Natural killer cell (primary cell): ENCODE measurements at regions not wholly inside any gene's neighbourhood (a gene's known extent, or its start where the extent isn't known, plus 50 kb on each side); places are given as distances from the start of the nearest gene placed in this dataset.

Source experiments
- ATAC-seq, 3 donors: fragments of 150-1000 bp in 2 of 3; fragments of 200-7000 bp in 1 of 3; cut with Tn5 transposase; 1 replicate in 1 of 3; 2 replicates in 2 of 3; pipeline ENCODE4 v1.10.0; 2021; ENCODE audit warnings: mild to moderate bottlenecking in 2 of 3, moderate library complexity in 2 of 3
- DNase-seq, 2 donors: peaks; one replicate each; pipeline versions ENCODE4 v3.0.0 to v3.0.0-alpha.2; 2013 to 2021; ENCODE audit warnings: mixed read lengths in 1 of 2
- H3K27ac ChIP-seq: one replicate; pipeline ENCODE4 v1.5.1; 2013; ENCODE audit warnings: mild to moderate bottlenecking, low read length
- H3K27me3 ChIP-seq: one replicate; pipeline ENCODE4 v1.6.1; 2013; ENCODE audit warnings: low read length; ENCODE audit not compliant: control insufficient read depth, insufficient read depth
- H3K36me3 ChIP-seq: one replicate; pipeline ENCODE4 v1.6.1; 2013; ENCODE audit warnings: low read length; ENCODE audit not compliant: control insufficient read depth, insufficient read depth
- H3K4me1 ChIP-seq: one replicate; pipeline ENCODE4 v1.6.1; 2013; ENCODE audit warnings: low read length; ENCODE audit not compliant: control insufficient read depth, insufficient read depth
- H3K4me3 ChIP-seq: one replicate; pipeline ENCODE4 v1.5.1; 2013; ENCODE audit warnings: low read length
- H3K9me3 ChIP-seq: one replicate; pipeline ENCODE4 v1.6.1; 2013; ENCODE audit warnings: low read length; ENCODE audit not compliant: control insufficient read depth, insufficient read depth
- H3K27ac Mint-ChIP-seq, 2 donors: one replicate each; pipeline ENCODE4 v1.8.0; 2022; ENCODE audit warnings: mild to moderate bottlenecking in 2 of 2, mixed read lengths in 2 of 2, moderate library complexity in 1 of 2
- H3K27me3 Mint-ChIP-seq, 2 donors: one replicate each; pipeline ENCODE4 v1.8.0; 2022; ENCODE audit warnings: low read depth in 2 of 2, mixed read lengths in 2 of 2
- H3K36me3 Mint-ChIP-seq: one replicate; pipeline ENCODE4 v1.8.0; 2022; ENCODE audit warnings: mixed read lengths
- H3K4me1 Mint-ChIP-seq, 2 donors: one replicate each; pipeline ENCODE4 v1.8.0; 2022; ENCODE audit warnings: mixed read lengths in 2 of 2
- H3K4me3 Mint-ChIP-seq: one replicate; pipeline ENCODE4 v1.8.0; 2022; ENCODE audit warnings: mild to moderate bottlenecking, moderate library complexity, mixed read lengths
- H3K9me3 Mint-ChIP-seq, 2 donors: one replicate each; pipeline ENCODE4 v1.8.0; 2022; ENCODE audit warnings: mixed read lengths in 2 of 2
- CTCF ChIP-seq: fragments of 200-600 bp; IDR thresholded peaks from one replicate; pipeline ENCODE4 v1.8.0; 2022; ENCODE audit warnings: antibody characterized with exemption
- WGBS: methylation state at CpG from one replicate; pipeline ENCODE4 v1.1.7; 2013; ENCODE audit warnings: missing lambda C conversion rate; ENCODE audit not compliant: insufficient coverage; 5-methylcytosine and 5-hydroxymethylcytosine counted together
- intact Hi-C: fragments of 100-400 bp; cut with micrococcal nuclease; formaldehyde crosslinking; loops from one replicate; pipeline ENCODE4 v1.14.2; 2022

- no peak for DNase-seq
- ATAC-seq = no peak
Measured at GRCh38 chr6:79797163-79797764, 150.1 kb downstream of the ELOVL4 start.

GRCh38 chr6:79796197-79796596 lies 151.2 kb downstream of the ELOVL4 start:
- ATAC-seq (no peak), DNase-seq (no peak)
- no peaks in the 10 kb centered on the region for H3K36me3 Mint-ChIP-seq

More at GRCh38 chr6:79797163-79797764, 150.1 kb downstream of the ELOVL4 start:
- H3K27me3 Mint-ChIP-seq = peaks cover 4 to 7% of the 10 kb centered on the region in 2 donors
- no peaks in the 10 kb centered on the region for H3K9me3 Mint-ChIP-seq
- Histone ChIP-seq H3K27ac (no peak overlapping the region), H3K4me3 (no peak overlapping the region), H3K27me3 (no peaks in the 10 kb centered on the region), H3K4me1 (no peaks in the 10 kb centered on the region), H3K9me3 (no peaks in the 10 kb centered on the region), H3K36me3 (no peaks in the 10 kb centered on the region)
- no peak overlapping the region for H3K27ac Mint-ChIP-seq
- 95% methylated on average over 2 of the region's 3 CpGs for WGBS
- no peak for TF ChIP-seq CTCF
- intact Hi-C loops = no loop called here
- H3K4me1 Mint-ChIP-seq = no peaks in the 10 kb centered on the region
- no peaks in the 10 kb centered on the region for H3K36me3 Mint-ChIP-seq
- no peak overlapping the region for H3K4me3 Mint-ChIP-seq

GRCh38 chr6:79789896-79790295 lies 157.5 kb downstream of the ELOVL4 start:
- Mint-ChIP-seq H3K9me3 (no peaks in the 10 kb centered on the region), H3K36me3 (no peaks in the 10 kb centered on the region), H3K4me1 (no peaks in the 10 kb centered on the region), H3K27me3 (peaks cover 5 to 13% of the 10 kb centered on the region in 2 donors), H3K27ac (no peak overlapping the region), H3K4me3 (no peak overlapping the region)
- Histone ChIP-seq H3K27ac (no peak overlapping the region), H3K36me3 (no peaks in the 10 kb centered on the region), H3K9me3 (no peaks in the 10 kb centered on the region), H3K27me3 (no peaks in the 10 kb centered on the region), H3K4me3 (no peak overlapping the region), H3K4me1 (no peaks in the 10 kb centered on the region)
- 78% methylated on average over 5 of the region's 5 CpGs for WGBS
- no peak for TF ChIP-seq CTCF
- intact Hi-C loops = no loop called here
- no peak for DNase-seq
- no peak for ATAC-seq

More at GRCh38 chr6:79796197-79796596, 151.2 kb downstream of the ELOVL4 start:
- WGBS = 39% methylated on average over 2 of the region's 2 CpGs
- Histone ChIP-seq H3K9me3 (no peaks in the 10 kb centered on the region), H3K27ac (no peak overlapping the region), H3K27me3 (no peaks in the 10 kb centered on the region), H3K36me3 (no peaks in the 10 kb centered on the region), H3K4me1 (no peaks in the 10 kb centered on the region), H3K4me3 (no peak overlapping the region)
- intact Hi-C loops = no loop called here
- H3K27me3 Mint-ChIP-seq = peaks cover 0 to 4% of the 10 kb centered on the region in 2 donors
- H3K4me1 Mint-ChIP-seq = no peaks in the 10 kb centered on the region
- H3K27ac Mint-ChIP-seq = no peak overlapping the region
- no peaks in the 10 kb centered on the region for H3K9me3 Mint-ChIP-seq
- TF ChIP-seq CTCF = no peak
- H3K4me3 Mint-ChIP-seq = no peak overlapping the region

GRCh38 chr6:79788756-79789155 lies 157.6 kb downstream of the SH3BGRL2 start:
- peaks cover 6 to 13% of the 10 kb centered on the region in 2 donors for H3K27me3 Mint-ChIP-seq

More at GRCh38 chr6:79788756-79789155, 157.6 kb downstream of the SH3BGRL2 start:
- Mint-ChIP-seq H3K4me1 (no peaks in the 10 kb centered on the region), H3K27ac (no peak overlapping the region), H3K4me3 (no peak overlapping the region), H3K36me3 (no peaks in the 10 kb centered on the region), H3K9me3 (no peaks in the 10 kb centered on the region)
- Histone ChIP-seq H3K27ac (no peak overlapping the region), H3K4me3 (no peak overlapping the region), H3K4me1 (no peaks in the 10 kb centered on the region), H3K36me3 (no peaks in the 10 kb centered on the region), H3K27me3 (no peaks in the 10 kb centered on the region), H3K9me3 (no peaks in the 10 kb centered on the region)
- WGBS = 55% methylated on average over 1 of the region's 1 CpG
- no peak for DNase-seq
- intact Hi-C loops = no loop called here
- no peak for ATAC-seq
- no peak for TF ChIP-seq CTCF
